ENCODE measurements at regions not wholly inside any gene's neighbourhood (a gene's known extent, or its start where the extent isn't known, plus 50 kb on each side); places are given as distances from the start of the nearest gene placed in this dataset.

GRCh38 chr3:13931172-13931571 is 51.3 kb upstream of the WNT7A start:
- H3K79me2 ChIP-seq (ENCODE audit: insufficient read depth, low read length) = no peaks in the 10 kb centered on the region
- H3K4me1 Mint-ChIP-seq (ENCODE audit: low read depth, unreplicated experiment) = no peaks in the 10 kb centered on the region
- H3K36me3 Mint-ChIP-seq (ENCODE audit: low read depth, unreplicated experiment) = no peaks in the 10 kb centered on the region
- H2AFZ ChIP-seq (ENCODE audit: low read depth, low read length) = no peak overlapping the region
- no peak for DNase-seq (ENCODE audit: low read depth)
- no peak overlapping the region for H3K4me3 Mint-ChIP-seq (ENCODE audit: unreplicated experiment)
- H3K4me2 ChIP-seq (ENCODE audit: low read length) = no peak overlapping the region
- H3K9ac ChIP-seq (ENCODE audit: low read length) = no peak overlapping the region
- no peaks in the 10 kb centered on the region for H3K27me3 ChIP-seq (ENCODE audit: insufficient read depth, low read length)
- no peak for FAIRE-seq
- TF ChIP-seq CTCF (IDR thresholded peaks at IDR 0.05; ENCODE audit: insufficient read depth, low read depth, low read length) (no peak), EZH2 (IDR thresholded peaks at IDR 0.05; ENCODE audit: insufficient read depth, low read length) (no peak)
- H3K4me3 ChIP-seq (ENCODE audit: insufficient read depth, low read depth, low read length) = no peak overlapping the region
- H3K27me3 Mint-ChIP-seq (ENCODE audit: low read depth, unreplicated experiment) = peaks cover 22% of the 10 kb centered on the region
- H3K36me3 ChIP-seq (ENCODE audit: insufficient read depth, low read length) = no peaks in the 10 kb centered on the region
- no peaks in the 10 kb centered on the region for H3K4me1 ChIP-seq (ENCODE audit: insufficient read depth, low read length)
- H3K27ac Mint-ChIP-seq (ENCODE audit: unreplicated experiment) = no peak overlapping the region
- peaks cover 22% of the 10 kb centered on the region for H3K9me3 Mint-ChIP-seq (ENCODE audit: unreplicated experiment)
- peaks cover 4% of the 10 kb centered on the region for H3K9me3 ChIP-seq (ENCODE audit: insufficient read depth, low read depth, low read length)
- H4K20me1 ChIP-seq (ENCODE audit: insufficient read depth, low read length) = no peaks in the 10 kb centered on the region
- H3K27ac ChIP-seq (ENCODE audit: low read depth, low read length) = no peak overlapping the region

All from astrocyte (in vitro differentiated cells and primary cell).